Type B pancreatic cell (in vitro differentiated cells): ENCODE measurements at regions not wholly inside any gene's neighbourhood (a gene's known extent, or its start where the extent isn't known, plus 50 kb on each side); places are given as distances from the start of the nearest gene placed in this dataset.
"Not testable (repeated sequence)": the region's sequence is repeated elsewhere in the genome, so short reads cannot be mapped to it uniquely, and the experiment has no call there.

Source experiments
- DNase-seq: peaks from one replicate; pipeline ENCODE4 v3.0.0; 2021; ENCODE audit warnings: mixed read lengths; ENCODE audit not compliant: unreplicated experiment; ENCODE audit errors: extremely low spot score
- H3K27ac Mint-ChIP-seq: 2 replicates; pipeline ENCODE4 v1.8.0; 2021; ENCODE audit warnings: mild to moderate bottlenecking, mixed read lengths
- H3K27me3 Mint-ChIP-seq: 2 replicates; pipeline ENCODE4 v1.8.0; 2021; ENCODE audit warnings: mixed read lengths
- H3K36me3 Mint-ChIP-seq: 2 replicates; pipeline ENCODE4 v1.8.0; 2021; ENCODE audit warnings: mixed read lengths
- H3K4me1 Mint-ChIP-seq: one replicate; pipeline ENCODE4 v1.8.0; 2021; ENCODE audit warnings: mixed read lengths; ENCODE audit not compliant: unreplicated experiment
- H3K4me3 Mint-ChIP-seq: 2 replicates; pipeline ENCODE4 v1.8.0; 2021; ENCODE audit warnings: mild to moderate bottlenecking, mixed read lengths
- H3K9me3 Mint-ChIP-seq: 2 replicates; pipeline ENCODE4 v1.8.0; 2021; ENCODE audit warnings: mixed read lengths
- TF ChIP-seq, protein P1 (sequence below): fragments of 200-600 bp; sonication (generic); conservative IDR thresholded peaks from 2 replicates; pipeline ENCODE4 v1.5.0; 2021; ENCODE audit warnings: antibody characterized with exemption, mild to moderate bottlenecking

DNA sequence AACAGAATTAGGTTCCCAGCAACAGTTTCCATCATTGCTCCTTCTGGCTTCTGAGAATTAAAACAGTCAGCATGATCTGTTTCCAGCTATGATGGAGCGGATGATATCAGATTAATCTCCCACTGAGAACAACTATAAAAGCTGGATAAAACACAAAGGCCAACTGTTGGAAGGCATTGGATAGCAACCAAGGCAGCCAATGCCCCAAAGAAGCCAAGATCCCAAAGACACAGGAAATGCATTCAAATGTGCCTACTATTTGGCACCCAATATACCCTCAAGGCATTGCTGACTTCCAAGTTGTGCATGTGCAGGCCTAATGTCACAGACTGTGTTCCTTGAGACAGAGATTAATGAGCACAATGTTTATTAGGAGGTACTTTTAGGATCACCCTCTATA lies 259.3 kb downstream of the ARHGAP12 start:
- H3K27ac Mint-ChIP-seq, result no peak overlapping the region
- H3K36me3 Mint-ChIP-seq, result no peaks in the 10 kb centered on the region
- no peaks in the 10 kb centered on the region for H3K27me3 Mint-ChIP-seq
- peaks cover 9% of the 10 kb centered on the region for H3K4me1 Mint-ChIP-seq
- H3K4me3 Mint-ChIP-seq, result no peak overlapping the region
- TF ChIP-seq, protein P1, sequence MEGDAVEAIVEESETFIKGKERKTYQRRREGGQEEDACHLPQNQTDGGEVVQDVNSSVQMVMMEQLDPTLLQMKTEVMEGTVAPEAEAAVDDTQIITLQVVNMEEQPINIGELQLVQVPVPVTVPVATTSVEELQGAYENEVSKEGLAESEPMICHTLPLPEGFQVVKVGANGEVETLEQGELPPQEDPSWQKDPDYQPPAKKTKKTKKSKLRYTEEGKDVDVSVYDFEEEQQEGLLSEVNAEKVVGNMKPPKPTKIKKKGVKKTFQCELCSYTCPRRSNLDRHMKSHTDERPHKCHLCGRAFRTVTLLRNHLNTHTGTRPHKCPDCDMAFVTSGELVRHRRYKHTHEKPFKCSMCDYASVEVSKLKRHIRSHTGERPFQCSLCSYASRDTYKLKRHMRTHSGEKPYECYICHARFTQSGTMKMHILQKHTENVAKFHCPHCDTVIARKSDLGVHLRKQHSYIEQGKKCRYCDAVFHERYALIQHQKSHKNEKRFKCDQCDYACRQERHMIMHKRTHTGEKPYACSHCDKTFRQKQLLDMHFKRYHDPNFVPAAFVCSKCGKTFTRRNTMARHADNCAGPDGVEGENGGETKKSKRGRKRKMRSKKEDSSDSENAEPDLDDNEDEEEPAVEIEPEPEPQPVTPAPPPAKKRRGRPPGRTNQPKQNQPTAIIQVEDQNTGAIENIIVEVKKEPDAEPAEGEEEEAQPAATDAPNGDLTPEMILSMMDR, result no peak
- no peak for DNase-seq
- peaks cover 20% of the 10 kb centered on the region for H3K9me3 Mint-ChIP-seq

DNA sequence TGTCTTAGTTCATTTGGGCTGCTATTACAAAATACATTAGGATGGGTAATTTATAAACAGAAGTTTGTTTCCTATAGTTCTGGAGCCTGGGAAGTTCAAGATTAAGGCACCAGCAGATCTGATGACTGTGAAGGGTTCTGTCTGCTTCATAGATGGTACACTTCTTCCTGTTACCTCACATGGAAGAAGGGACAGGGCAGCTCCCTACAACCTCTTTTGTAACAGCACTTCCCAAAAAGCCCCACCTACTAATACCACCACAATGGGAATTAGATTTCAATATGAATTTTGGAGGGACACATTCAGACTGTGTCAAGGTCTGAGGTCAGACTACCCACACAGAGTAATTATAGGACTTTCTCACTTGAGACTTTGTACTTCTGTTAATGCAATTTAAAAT lies 260.3 kb downstream of the ARHGAP12 start:
- DNase-seq, result no peak
- H3K4me1 Mint-ChIP-seq, result peaks cover 6% of the 10 kb centered on the region
- TF ChIP-seq, protein P1, result no peak
- H3K4me3 Mint-ChIP-seq, result no peak overlapping the region
- H3K9me3 Mint-ChIP-seq, result peaks cover 13% of the 10 kb centered on the region
- H3K27ac Mint-ChIP-seq, result no peak overlapping the region
- H3K36me3 Mint-ChIP-seq, result no peaks in the 10 kb centered on the region
- no peaks in the 10 kb centered on the region for H3K27me3 Mint-ChIP-seq

DNA sequence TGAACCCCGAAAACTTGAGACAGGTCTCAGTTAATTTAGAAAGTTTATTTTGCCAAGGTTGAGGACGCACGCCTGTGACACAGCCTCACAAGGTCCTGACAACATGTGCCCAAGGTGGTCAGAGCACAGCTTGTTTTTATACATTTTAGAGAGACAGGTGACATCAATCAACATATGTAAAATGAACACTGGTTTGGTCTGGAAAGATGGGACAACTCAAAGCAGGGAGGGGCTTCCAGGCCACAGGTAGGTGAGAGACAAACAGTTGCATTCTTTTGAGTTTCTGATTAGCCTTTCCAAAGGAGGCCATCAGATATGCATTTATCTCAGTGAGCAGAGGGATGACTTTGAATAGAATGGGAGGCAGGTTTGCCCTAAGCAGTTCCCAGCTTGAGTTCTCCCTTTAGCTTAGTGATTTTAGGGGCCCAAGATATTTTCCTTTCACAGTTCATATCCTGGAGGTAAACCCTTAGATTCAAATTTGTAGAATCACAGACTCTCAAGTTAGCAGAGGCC lies 262.8 kb downstream of the ARHGAP12 start:
- not testable (repeated sequence) for H3K4me3 Mint-ChIP-seq, DNase-seq, H3K36me3 Mint-ChIP-seq, H3K27ac Mint-ChIP-seq, H3K4me1 Mint-ChIP-seq, H3K27me3 Mint-ChIP-seq, H3K9me3 Mint-ChIP-seq

DNA sequence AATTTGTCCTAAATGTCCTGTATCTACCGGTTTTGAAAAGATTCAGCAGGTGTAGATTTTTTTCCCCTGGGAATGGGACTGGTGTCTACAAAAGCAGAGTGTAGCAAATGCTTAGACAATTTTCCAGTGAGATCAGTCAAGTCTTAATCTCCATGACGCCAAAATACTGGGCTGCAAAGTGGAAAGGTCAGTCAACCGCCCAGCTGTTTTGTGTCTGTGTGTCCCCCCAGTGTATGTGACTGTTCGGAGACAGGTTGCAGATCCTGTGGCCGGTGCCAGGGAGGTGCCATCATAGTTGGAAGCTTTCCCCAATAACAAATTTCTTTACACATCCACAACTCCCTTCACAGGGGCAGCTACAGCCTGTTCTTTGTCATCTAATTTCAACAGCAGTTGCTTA lies 263.8 kb downstream of the ARHGAP12 start:
- H3K27me3 Mint-ChIP-seq, result no peaks in the 10 kb centered on the region
- no peak for DNase-seq
- no peaks in the 10 kb centered on the region for H3K36me3 Mint-ChIP-seq
- TF ChIP-seq, protein P1, result no peak
- H3K4me1 Mint-ChIP-seq, result peaks cover 5% of the 10 kb centered on the region
- H3K27ac Mint-ChIP-seq, result no peak overlapping the region
- H3K9me3 Mint-ChIP-seq, result no peaks in the 10 kb centered on the region
- no peak overlapping the region for H3K4me3 Mint-ChIP-seq

DNA sequence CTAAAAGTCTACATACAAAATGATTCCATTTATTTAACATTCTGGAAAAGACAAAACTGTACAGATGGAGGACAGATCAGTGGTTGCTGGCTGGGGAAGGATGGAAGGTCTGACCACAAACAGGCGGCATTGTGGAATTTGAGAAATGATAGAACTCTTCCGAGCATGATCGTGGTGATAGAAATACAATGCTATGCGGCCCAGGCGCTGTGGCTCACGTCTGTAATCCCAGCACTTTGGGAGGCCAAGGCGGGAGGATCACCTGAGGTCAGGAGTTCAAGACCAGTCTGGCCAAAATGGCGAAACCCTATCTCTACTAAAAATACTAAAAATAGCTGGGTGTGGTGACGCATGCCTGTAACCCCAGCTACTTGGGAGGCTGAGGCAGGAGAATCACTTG lies 264.6 kb downstream of the ARHGAP12 start:
- not testable (repeated sequence) for DNase-seq, H3K4me3 Mint-ChIP-seq, H3K27ac Mint-ChIP-seq, H3K36me3 Mint-ChIP-seq, H3K27me3 Mint-ChIP-seq, H3K9me3 Mint-ChIP-seq, H3K4me1 Mint-ChIP-seq

DNA sequence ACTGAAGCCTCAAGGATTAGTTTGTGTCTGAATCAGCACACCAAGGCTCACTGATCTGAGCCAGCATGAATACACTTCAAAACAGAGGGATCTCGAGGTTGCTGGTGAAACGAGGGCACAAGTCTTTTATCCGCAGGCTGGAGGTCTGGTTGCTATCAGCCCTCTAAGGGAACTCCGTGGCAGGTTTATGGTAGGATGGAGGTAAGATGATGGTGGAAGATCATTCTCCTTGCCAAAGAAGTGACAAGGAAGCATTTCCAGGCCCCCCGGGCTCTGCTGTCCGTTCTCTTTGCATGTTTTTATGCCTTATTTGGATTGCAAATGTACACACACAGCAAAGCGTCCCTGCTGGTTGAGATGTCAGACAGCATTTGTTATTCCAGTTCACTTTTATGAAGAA lies 268.3 kb downstream of the ARHGAP12 start:
- TF ChIP-seq, protein P1, result no peak
- H3K9me3 Mint-ChIP-seq, result no peaks in the 10 kb centered on the region

DNA sequence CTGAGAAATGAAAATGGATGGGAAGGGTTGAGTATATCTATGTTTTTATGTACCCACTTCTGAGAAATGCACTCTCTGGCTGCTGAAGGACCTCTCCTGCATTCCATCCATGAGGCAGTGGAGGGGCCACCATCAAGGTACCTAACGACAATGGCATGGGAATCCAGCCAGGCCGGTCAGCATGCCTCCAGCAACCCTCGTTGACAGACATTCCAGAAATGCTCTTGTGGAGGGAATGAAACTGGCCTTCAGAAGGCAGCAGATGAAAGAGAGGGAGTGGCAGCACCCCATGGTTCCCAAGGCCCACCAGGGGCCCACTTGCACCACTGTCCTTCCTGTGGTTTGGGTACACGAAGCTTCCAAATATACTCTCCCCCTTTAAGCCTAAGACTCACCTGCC lies 269.0 kb downstream of the ARHGAP12 start:
- no peaks in the 10 kb centered on the region for H3K27me3 Mint-ChIP-seq
- H3K9me3 Mint-ChIP-seq, result no peaks in the 10 kb centered on the region
- H3K4me3 Mint-ChIP-seq, result no peak overlapping the region
- H3K36me3 Mint-ChIP-seq, result no peaks in the 10 kb centered on the region
- TF ChIP-seq, protein P1, result no peak
- DNase-seq, result no peak
- no peak overlapping the region for H3K27ac Mint-ChIP-seq
- peaks cover 2% of the 10 kb centered on the region for H3K4me1 Mint-ChIP-seq

More for the DNA sequence above, 268.3 kb downstream of the ARHGAP12 start:
- no peak overlapping the region for H3K4me3 Mint-ChIP-seq
- no peak overlapping the region for H3K27ac Mint-ChIP-seq
- DNase-seq, result no peak
- H3K4me1 Mint-ChIP-seq, result peaks cover 5% of the 10 kb centered on the region
- H3K27me3 Mint-ChIP-seq, result no peaks in the 10 kb centered on the region
- H3K36me3 Mint-ChIP-seq, result no peaks in the 10 kb centered on the region
